Activated CD4-positive, alpha-beta T cell treated with anti-CD3 and anti-CD28 coated beads for 24 hours (primary cell): ENCODE measurements at regions not wholly inside any gene's neighbourhood (a gene's known extent, or its start where the extent isn't known, plus 50 kb on each side); places are given as distances from the start of the nearest gene placed in this dataset.
"Not testable (repeated sequence)": the region's sequence is repeated elsewhere in the genome, so short reads cannot be mapped to it uniquely, and the experiment has no call there.

Experiments
- DNase-seq, 2 donors: peaks; one replicate each; pipeline ENCODE4 v3.0.0-alpha.2; 2020; ENCODE audit warnings: low read depth in 2 of 2

- DNase-seq, result no peak
Observed at GRCh38 chr15:58297639-58298038, 134.2 kb upstream of the LIPC start.

- no peak for DNase-seq
Observed at GRCh38 chr15:58298879-58299850, 132.6 kb upstream of the LIPC start.

- DNase-seq, result no peak
Observed at GRCh38 chr15:58302832-58303231, 129.0 kb upstream of the LIPC start.

- no peak for DNase-seq
Observed at GRCh38 chr15:58303236-58303635, 128.6 kb upstream of the LIPC start.

- no peak for DNase-seq
Observed at GRCh38 chr15:58306591-58307312, 125.0 kb upstream of the LIPC start.

- no peak for DNase-seq
Observed at GRCh38 chr15:58307313-58307961, 124.4 kb upstream of the LIPC start.

- DNase-seq, result no peak
Observed at GRCh38 chr15:58308742-58309355, 122.9 kb upstream of the LIPC start.

GRCh38 chr15:58309963-58310928 lies 121.5 kb upstream of the LIPC start:
- no peak for DNase-seq

GRCh38 chr15:58311556-58311955 lies 120.2 kb upstream of the LIPC start:
- no peak for DNase-seq

- no peak for DNase-seq
Observed at GRCh38 chr15:58312031-58312430, 119.8 kb upstream of the LIPC start.

GRCh38 chr15:58313304-58313703 lies 118.5 kb upstream of the LIPC start:
- no peak for DNase-seq

GRCh38 chr15:58313810-58314592 lies 117.8 kb upstream of the LIPC start:
- DNase-seq, result no peak

- no peak for DNase-seq
Observed at GRCh38 chr15:58314593-58315216, 117.1 kb upstream of the LIPC start.

- no peak for DNase-seq
Observed at GRCh38 chr15:58318517-58318916, 113.3 kb upstream of the LIPC start.

- no peak for DNase-seq
Observed at GRCh38 chr15:58321034-58321433, 110.8 kb upstream of the LIPC start.

- DNase-seq, result no peak
Observed at GRCh38 chr15:58322253-58322652, 109.5 kb upstream of the LIPC start.

GRCh38 chr15:58323321-58323720 lies 108.5 kb upstream of the LIPC start:
- DNase-seq, result not testable (repeated sequence)

GRCh38 chr15:58324533-58324932 lies 107.3 kb upstream of the LIPC start:
- no peak for DNase-seq

GRCh38 chr15:58327958-58328357 lies 103.8 kb upstream of the LIPC start:
- DNase-seq, result no peak
